ENCODE measurements at regions not wholly inside any gene's neighbourhood (a gene's known extent, or its start where the extent isn't known, plus 50 kb on each side); places are given as distances from the start of the nearest gene placed in this dataset.

GRCh38 chr12:107492393-107493134 lies 193.0 kb upstream of the PWP1 start (continued):
- TF ChIP-seq THRA (CRISPR knock-in tag; IDR thresholded peaks at IDR 0.05; ENCODE audit: borderline replicate concordance) (0 out of 2 replicates have a peak, but pooled peaks have one; percentile 12), SIN3A (IDR thresholded peaks at IDR 0.05; ENCODE audit: borderline replicate concordance, low read depth, low read length) (no peak), GABPB1 (CRISPR knock-in tag; IDR thresholded peaks at IDR 0.05) (peak; percentile 17; the same call in 1 of the 2 replicates), NFKBIZ (CRISPR knock-in tag; IDR thresholded peaks at IDR 0.05) (no peak), HBP1 (CRISPR knock-in tag; IDR thresholded peaks at IDR 0.05; ENCODE audit: low read depth) (no peak), ZNF124 (CRISPR knock-in tag; IDR thresholded peaks at IDR 0.05) (no peak), ZNF33B (CRISPR knock-in tag; IDR thresholded peaks at IDR 0.05) (no peak), MEF2D (CRISPR knock-in tag; IDR thresholded peaks at IDR 0.05) (no peak; the same call in 1 of the 2 replicates), ZBED4 (CRISPR knock-in tag; IDR thresholded peaks at IDR 0.05; ENCODE audit: borderline replicate concordance) (no peak), ZNF230 (CRISPR knock-in tag; IDR thresholded peaks at IDR 0.05) (no peak), PHF5A (CRISPR knock-in tag; IDR thresholded peaks at IDR 0.05; ENCODE audit: low read depth, unreplicated experiment) (no peak), KDM6A (CRISPR knock-in tag; IDR thresholded peaks at IDR 0.05; ENCODE audit: low read depth) (no peak), SP2 (CRISPR knock-in tag; IDR thresholded peaks at IDR 0.05) (no peak), ZNF263 (CRISPR knock-in tag; IDR thresholded peaks at IDR 0.05) (no peak)
- TF ChIP-seq, protein P1, sequence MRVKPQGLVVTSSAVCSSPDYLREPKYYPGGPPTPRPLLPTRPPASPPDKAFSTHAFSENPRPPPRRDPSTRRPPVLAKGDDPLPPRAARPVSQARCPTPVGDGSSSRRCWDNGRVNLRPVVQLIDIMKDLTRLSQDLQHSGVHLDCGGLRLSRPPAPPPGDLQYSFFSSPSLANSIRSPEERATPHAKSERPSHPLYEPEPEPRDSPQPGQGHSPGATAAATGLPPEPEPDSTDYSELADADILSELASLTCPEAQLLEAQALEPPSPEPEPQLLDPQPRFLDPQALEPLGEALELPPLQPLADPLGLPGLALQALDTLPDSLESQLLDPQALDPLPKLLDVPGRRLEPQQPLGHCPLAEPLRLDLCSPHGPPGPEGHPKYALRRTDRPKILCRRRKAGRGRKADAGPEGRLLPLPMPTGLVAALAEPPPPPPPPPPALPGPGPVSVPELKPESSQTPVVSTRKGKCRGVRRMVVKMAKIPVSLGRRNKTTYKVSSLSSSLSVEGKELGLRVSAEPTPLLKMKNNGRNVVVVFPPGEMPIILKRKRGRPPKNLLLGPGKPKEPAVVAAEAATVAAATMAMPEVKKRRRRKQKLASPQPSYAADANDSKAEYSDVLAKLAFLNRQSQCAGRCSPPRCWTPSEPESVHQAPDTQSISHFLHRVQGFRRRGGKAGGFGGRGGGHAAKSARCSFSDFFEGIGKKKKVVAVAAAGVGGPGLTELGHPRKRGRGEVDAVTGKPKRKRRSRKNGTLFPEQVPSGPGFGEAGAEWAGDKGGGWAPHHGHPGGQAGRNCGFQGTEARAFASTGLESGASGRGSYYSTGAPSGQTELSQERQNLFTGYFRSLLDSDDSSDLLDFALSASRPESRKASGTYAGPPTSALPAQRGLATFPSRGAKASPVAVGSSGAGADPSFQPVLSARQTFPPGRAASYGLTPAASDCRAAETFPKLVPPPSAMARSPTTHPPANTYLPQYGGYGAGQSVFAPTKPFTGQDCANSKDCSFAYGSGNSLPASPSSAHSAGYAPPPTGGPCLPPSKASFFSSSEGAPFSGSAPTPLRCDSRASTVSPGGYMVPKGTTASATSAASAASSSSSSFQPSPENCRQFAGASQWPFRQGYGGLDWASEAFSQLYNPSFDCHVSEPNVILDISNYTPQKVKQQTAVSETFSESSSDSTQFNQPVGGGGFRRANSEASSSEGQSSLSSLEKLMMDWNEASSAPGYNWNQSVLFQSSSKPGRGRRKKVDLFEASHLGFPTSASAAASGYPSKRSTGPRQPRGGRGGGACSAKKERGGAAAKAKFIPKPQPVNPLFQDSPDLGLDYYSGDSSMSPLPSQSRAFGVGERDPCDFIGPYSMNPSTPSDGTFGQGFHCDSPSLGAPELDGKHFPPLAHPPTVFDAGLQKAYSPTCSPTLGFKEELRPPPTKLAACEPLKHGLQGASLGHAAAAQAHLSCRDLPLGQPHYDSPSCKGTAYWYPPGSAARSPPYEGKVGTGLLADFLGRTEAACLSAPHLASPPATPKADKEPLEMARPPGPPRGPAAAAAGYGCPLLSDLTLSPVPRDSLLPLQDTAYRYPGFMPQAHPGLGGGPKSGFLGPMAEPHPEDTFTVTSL (CRISPR knock-in tag; IDR thresholded peaks at IDR 0.05; ENCODE audit: borderline replicate concordance) = peak; percentile 55; the same call in 1 of the 2 replicates
